Jurkat, Clone E6-1 (cell line): ENCODE measurements at regions not wholly inside any gene's neighbourhood (a gene's known extent, or its start where the extent isn't known, plus 50 kb on each side); places are given as distances from the start of the nearest gene placed in this dataset.

Experiments used
- DNase-seq: peaks from one replicate; pipeline ENCODE4 v3.0.0-alpha.2; 2011; ENCODE audit warnings: low read depth, low spot score
- H3K4me3 ChIP-seq: 2 replicates; pipeline ENCODE4 v1.5.1; 2011; ENCODE audit warnings: mild to moderate bottlenecking, low read length, control low read depth, moderate library complexity

- no peak for DNase-seq
- H3K4me3 ChIP-seq: no peak overlapping the region
These were observed 714.0 kb upstream of the ID2 start for GRCh38 chr2:7967707-7968405.

GRCh38 chr2:7969756-7970515 is 711.9 kb upstream of the ID2 start:
- no peak for DNase-seq
- no peak overlapping the region for H3K4me3 ChIP-seq

- no peak for DNase-seq
- H3K4me3 ChIP-seq: no peak overlapping the region
These were observed 710.6 kb upstream of the ID2 start for GRCh38 chr2:7971248-7971647.

DNA sequence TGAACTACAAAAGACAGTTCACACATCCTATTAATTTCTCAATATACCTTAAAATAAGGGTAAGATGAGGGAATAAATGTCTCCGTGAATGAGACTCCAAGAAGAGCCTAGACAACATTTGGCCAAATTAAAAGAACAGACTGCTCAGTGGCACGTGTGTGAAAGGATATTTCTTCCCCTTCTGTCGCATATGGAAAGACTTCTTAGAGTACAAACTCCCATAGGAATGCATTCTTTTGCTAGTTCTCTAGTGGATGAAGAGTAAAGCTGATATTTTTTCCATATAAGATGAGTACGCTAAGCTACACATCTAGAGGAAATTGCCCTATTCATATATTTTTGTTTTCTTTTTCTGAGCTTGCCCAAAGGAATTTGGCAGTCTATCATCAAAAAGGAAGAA is 710.0 kb upstream of the ID2 start:
- DNase-seq: no peak
- no peak overlapping the region for H3K4me3 ChIP-seq

DNA sequence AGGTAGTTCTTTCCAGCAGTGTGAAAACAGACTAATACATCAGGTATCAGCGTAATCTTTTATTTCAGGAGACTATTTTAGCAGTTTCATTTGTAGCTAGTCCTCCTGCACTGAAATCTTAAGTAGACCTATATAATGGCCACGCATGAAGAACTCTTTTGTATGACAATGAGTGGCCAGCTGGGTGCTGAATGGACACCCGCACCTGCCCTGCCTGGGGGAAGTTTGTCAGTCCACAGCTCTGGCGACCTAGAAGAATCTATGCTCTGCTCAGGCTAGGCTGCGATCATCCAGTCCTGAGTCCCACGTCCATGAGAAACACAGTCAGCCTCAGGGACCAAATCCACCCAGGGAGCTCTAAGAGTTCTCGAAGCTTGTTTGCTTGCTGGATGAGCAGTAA is 709.2 kb upstream of the ID2 start:
- no peak for DNase-seq
- H3K4me3 ChIP-seq: no peak overlapping the region

GRCh38 chr2:7973801-7974480 is 707.9 kb upstream of the ID2 start:
- DNase-seq: no peak
- H3K4me3 ChIP-seq: no peak overlapping the region

GRCh38 chr2:7974936-7975335 is 706.9 kb upstream of the ID2 start:
- DNase-seq: no peak
- H3K4me3 ChIP-seq: no peak overlapping the region

DNA sequence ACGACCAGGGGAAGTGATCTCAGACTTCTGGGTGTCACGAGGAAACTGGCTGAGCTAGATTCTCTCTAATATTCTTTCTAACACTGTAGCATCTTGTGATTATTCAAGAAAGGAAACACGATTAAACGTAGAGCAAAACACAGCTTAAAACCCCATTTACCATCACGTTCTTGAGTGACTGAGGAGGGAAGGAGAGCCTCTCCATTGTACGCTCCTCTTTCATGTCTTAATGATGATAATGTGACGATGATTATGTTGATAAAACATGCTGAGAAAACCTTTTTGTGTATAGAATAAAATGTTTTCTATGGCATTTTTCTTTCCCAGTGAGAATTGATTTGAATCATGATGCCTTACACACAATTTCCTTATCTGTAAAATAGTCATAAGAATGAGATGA is 705.6 kb upstream of the ID2 start:
- H3K4me3 ChIP-seq: no peak overlapping the region
- no peak for DNase-seq

DNA sequence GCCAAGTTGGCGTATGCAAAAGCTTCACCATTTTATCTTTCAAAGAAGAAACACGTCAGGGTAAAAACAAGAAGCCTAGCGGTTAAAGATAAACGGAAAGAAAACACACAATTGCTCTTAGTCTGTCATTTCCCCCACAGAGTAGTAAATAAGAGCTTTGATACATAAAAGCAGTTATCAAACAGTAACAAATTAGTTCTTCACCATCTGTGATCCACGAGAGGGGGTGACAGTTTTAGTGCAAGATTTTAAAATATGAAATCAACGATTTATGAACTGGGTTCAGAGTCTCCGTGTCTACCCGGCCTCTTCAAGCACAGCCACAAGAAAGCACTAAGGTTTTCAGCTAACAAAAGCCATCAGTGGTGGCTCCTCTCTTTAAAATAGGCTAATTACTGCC is 703.9 kb upstream of the ID2 start:
- no peak for DNase-seq
- no peak overlapping the region for H3K4me3 ChIP-seq

DNA sequence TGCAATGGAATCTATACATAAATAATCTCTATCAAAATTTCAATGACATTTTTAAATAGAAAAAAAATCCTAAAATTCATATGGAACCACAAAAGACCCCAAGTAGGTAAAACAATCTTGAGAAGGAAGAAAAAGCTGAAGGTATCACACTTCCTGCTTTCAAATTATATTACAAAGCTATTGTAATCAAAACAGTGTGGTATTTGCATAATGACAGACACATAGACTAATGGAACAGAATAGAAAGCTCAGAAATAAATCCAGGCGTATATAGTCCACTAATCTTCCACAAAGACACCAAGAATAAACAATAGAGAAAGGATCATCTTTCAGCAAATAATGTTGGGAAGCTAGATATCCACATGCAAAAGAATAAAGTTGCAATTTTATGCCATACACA is 699.8 kb upstream of the ID2 start:
- no peak for DNase-seq
- no peak overlapping the region for H3K4me3 ChIP-seq

- DNase-seq: no peak
- H3K4me3 ChIP-seq: no peak overlapping the region
These were observed 698.4 kb upstream of the ID2 start for GRCh38 chr2:7983451-7983850.

GRCh38 chr2:7983912-7984311 is 697.9 kb upstream of the ID2 start:
- H3K4me3 ChIP-seq: no peak overlapping the region
- DNase-seq: no peak

DNA sequence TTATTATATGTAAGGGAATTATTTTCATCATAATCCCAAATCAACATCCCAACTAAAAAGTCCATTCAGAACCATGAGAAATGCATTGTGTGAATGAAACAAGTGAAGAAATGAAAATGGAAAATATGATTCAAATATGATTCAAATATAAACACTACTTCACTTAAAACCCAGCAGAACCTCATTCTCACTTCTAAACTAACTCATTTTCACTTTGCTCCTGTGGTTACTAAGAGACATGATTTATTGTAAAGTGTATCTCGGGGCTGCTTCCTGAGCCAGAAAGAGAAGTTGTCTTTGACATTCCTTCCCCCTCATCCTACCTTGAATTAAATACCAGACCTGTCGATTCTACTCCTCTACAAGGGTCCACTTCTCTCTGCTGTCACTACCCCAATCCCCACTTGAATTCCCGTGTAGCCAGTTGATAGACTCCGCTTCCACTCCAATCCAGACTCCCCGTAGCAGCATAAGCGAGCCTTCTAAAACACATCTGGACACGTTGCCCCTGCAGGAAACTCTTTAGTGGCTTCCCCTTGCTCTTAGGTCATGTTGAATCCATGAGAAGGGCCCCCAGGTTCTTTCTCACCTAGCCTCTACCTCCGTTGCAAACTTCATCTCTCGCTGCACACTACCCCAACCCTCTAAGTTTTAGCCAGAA is 697.0 kb upstream of the ID2 start:
- DNase-seq: no peak
- H3K4me3 ChIP-seq: no peak overlapping the region

DNA sequence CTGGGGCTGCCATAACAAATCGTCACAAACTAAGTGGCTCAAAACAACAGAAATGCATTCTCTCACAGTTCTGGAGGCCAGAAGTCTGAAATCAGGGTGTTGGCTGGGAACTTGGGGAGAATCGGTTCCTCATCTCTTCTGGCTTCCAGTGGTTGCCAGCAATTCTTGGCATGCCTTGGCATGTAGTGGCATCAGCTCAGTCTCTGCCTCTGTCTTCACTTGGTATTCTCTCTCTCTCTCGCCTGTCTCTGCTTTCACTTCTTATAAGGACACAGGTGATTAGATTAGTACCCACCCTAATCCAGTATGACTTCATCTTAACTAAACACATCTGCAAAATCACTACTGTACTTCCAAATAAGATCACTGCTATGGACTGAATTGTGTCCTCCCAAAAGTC is 695.4 kb upstream of the ID2 start:
- no peak overlapping the region for H3K4me3 ChIP-seq
- DNase-seq: no peak

DNA sequence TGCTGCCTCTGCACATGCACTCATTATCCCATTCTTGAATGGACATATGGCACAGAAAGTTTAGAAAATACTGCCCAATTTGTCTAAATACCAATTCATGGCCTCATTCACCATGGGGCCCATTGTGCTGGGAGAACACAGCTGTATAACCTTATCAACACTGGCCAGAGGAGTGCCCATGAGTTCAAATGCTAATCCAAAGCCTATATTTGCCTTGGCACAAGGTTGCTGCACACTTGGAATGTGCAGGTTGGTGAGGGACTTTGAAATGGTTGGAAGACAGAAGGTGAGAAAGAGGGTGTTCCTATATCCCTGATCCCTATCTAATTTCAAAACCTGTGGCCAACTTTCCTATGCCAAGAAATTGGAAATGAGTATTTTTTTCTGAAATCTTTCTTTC is 693.9 kb upstream of the ID2 start:
- no peak overlapping the region for H3K4me3 ChIP-seq
- DNase-seq: no peak

- DNase-seq: no peak
- H3K4me3 ChIP-seq: no peak overlapping the region
These were observed 693.4 kb upstream of the ID2 start for GRCh38 chr2:7988440-7988839.

DNA sequence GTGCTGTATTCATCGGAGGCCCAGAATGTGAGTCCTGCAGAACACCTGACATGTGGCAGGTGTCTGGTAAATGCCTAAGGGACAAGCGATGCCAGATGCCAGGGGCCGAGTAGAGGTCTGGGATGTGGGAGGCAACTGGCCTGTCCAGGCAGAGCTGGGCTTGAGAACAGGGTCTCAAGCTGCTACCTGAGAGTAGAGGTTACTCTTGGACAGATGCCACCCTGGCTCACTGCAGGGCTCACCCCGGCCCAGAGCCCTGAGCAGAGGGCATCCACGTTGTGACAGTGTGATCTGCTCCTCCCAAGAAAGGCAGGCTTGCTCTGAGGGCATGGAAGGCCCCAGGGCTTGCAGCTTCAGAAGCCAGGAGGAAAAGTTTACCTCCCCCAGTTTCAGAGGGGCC is 692.0 kb upstream of the ID2 start:
- no peak for DNase-seq
- no peak overlapping the region for H3K4me3 ChIP-seq

GRCh38 chr2:7992612-7993602 is 688.9 kb upstream of the ID2 start:
- DNase-seq: no peak
- no peak overlapping the region for H3K4me3 ChIP-seq

- DNase-seq: no peak
- no peak overlapping the region for H3K4me3 ChIP-seq
These were observed 687.4 kb upstream of the ID2 start for GRCh38 chr2:7994397-7994951.
